ENCODE measurements at regions not wholly inside any gene's neighbourhood (a gene's known extent, or its start where the extent isn't known, plus 50 kb on each side); places are given as distances from the start of the nearest gene placed in this dataset.
"Not testable (repeated sequence)": the region's sequence is repeated elsewhere in the genome, so short reads cannot be mapped to it uniquely, and the experiment has no call there.

- no peak overlapping the region for H3K27ac ChIP-seq
- H3K27me3 ChIP-seq: no peaks in the 10 kb centered on the region
- H3K9me3 ChIP-seq (replicated peaks): no peaks in the 10 kb centered on the region
- H3K36me3 ChIP-seq: no peaks in the 10 kb centered on the region
- peaks cover 23% of the 10 kb centered on the region for H3K4me1 ChIP-seq
- no peak overlapping the region for H3K4me3 ChIP-seq
- DNase-seq: no peak
Observed at GRCh38 chr5:89065919-89066318, 182.9 kb upstream of the MEF2C start.

- Histone ChIP-seq H3K36me3 (no peaks in the 10 kb centered on the region), H3K9me3 (replicated peaks) (no peaks in the 10 kb centered on the region), H3K4me1 (peaks cover 11% of the 10 kb centered on the region), H3K27ac (no peak overlapping the region), H3K4me3 (no peak overlapping the region), H3K27me3 (no peaks in the 10 kb centered on the region)
- no peak for DNase-seq
Observed at GRCh38 chr5:89064736-89065135, 181.8 kb upstream of the MEF2C start.

GRCh38 chr5:89064054-89064453 is 181.1 kb upstream of the MEF2C start:
- Histone ChIP-seq H3K27ac (no peak overlapping the region), H3K9me3 (replicated peaks) (no peaks in the 10 kb centered on the region), H3K27me3 (no peaks in the 10 kb centered on the region), H3K4me3 (no peak overlapping the region), H3K4me1 (peaks cover 4% of the 10 kb centered on the region), H3K36me3 (no peaks in the 10 kb centered on the region)
- no peak for DNase-seq

GRCh38 chr5:89060768-89061167 is 177.8 kb upstream of the MEF2C start:
- no peaks in the 10 kb centered on the region for H3K9me3 ChIP-seq (replicated peaks)
- no peaks in the 10 kb centered on the region for H3K27me3 ChIP-seq
- H3K27ac ChIP-seq: no peak overlapping the region
- H3K36me3 ChIP-seq: no peaks in the 10 kb centered on the region
- H3K4me3 ChIP-seq: no peak overlapping the region
- no peak for DNase-seq
- H3K4me1 ChIP-seq: 0 out of 2 replicates have a peak, but pooled peaks cover 3% of the 10 kb centered on the region

- no peak overlapping the region for H3K27ac ChIP-seq
- H3K27me3 ChIP-seq: no peaks in the 10 kb centered on the region
- no peak overlapping the region for H3K4me3 ChIP-seq
- no peaks in the 10 kb centered on the region for H3K36me3 ChIP-seq
- no peaks in the 10 kb centered on the region; the same call in 1 of the 2 replicates for H3K4me1 ChIP-seq
- H3K9me3 ChIP-seq (replicated peaks): no peaks in the 10 kb centered on the region
- DNase-seq: no peak
Observed at GRCh38 chr5:89059274-89059673, 176.3 kb upstream of the MEF2C start.

GRCh38 chr5:89055695-89056085 is 172.7 kb upstream of the MEF2C start:
- no peaks in the 10 kb centered on the region for H3K36me3 ChIP-seq
- H3K27me3 ChIP-seq: no peaks in the 10 kb centered on the region
- no peaks in the 10 kb centered on the region; the same call in 1 of the 2 replicates for H3K4me1 ChIP-seq
- H3K4me3 ChIP-seq: no peak overlapping the region
- H3K27ac ChIP-seq: no peak overlapping the region
- no peak for DNase-seq
- no peaks in the 10 kb centered on the region for H3K9me3 ChIP-seq (replicated peaks)

GRCh38 chr5:89055015-89055694 is 172.2 kb upstream of the MEF2C start:
- DNase-seq: no peak
- no peaks in the 10 kb centered on the region for H3K9me3 ChIP-seq (replicated peaks)
- H3K27ac ChIP-seq: no peak overlapping the region
- H3K36me3 ChIP-seq: no peaks in the 10 kb centered on the region
- no peaks in the 10 kb centered on the region; the same call in 1 of the 2 replicates for H3K4me1 ChIP-seq
- no peak overlapping the region for H3K4me3 ChIP-seq
- H3K27me3 ChIP-seq: no peaks in the 10 kb centered on the region

- Histone ChIP-seq H3K27me3 (no peaks in the 10 kb centered on the region), H3K4me1 (no peaks in the 10 kb centered on the region; the same call in 1 of the 2 replicates), H3K27ac (no peak overlapping the region), H3K9me3 (replicated peaks) (no peaks in the 10 kb centered on the region; the same call in 1 of the 2 replicates), H3K36me3 (no peaks in the 10 kb centered on the region), H3K4me3 (no peak overlapping the region)
- DNase-seq: no peak
Observed at GRCh38 chr5:89053547-89053946, 170.6 kb upstream of the MEF2C start.

- not testable (repeated sequence) for H3K4me3 ChIP-seq; H3K27ac ChIP-seq; H3K36me3 ChIP-seq; H3K4me1 ChIP-seq; DNase-seq; H3K27me3 ChIP-seq; H3K9me3 ChIP-seq (replicated peaks)
Observed at GRCh38 chr5:89050062-89050461, 167.1 kb upstream of the MEF2C start.

- Histone ChIP-seq H3K4me1 (peaks cover 12% of the 10 kb centered on the region; the same call in 1 of the 2 replicates), H3K36me3 (no peaks in the 10 kb centered on the region), H3K27ac (no peak overlapping the region), H3K9me3 (replicated peaks) (no peaks in the 10 kb centered on the region; the same call in 1 of the 2 replicates), H3K27me3 (no peaks in the 10 kb centered on the region), H3K4me3 (no peak overlapping the region)
- DNase-seq: no peak
Observed at GRCh38 chr5:89047571-89047970, 164.6 kb upstream of the MEF2C start.

GRCh38 chr5:89045216-89045615 is 162.2 kb upstream of the MEF2C start:
- no peaks in the 10 kb centered on the region; the same call in 1 of the 2 replicates for H3K9me3 ChIP-seq (replicated peaks)
- peaks cover 14% of the 10 kb centered on the region; the same call in 1 of the 2 replicates for H3K4me1 ChIP-seq
- H3K4me3 ChIP-seq: no peak overlapping the region
- no peaks in the 10 kb centered on the region for H3K27me3 ChIP-seq
- no peaks in the 10 kb centered on the region for H3K36me3 ChIP-seq
- DNase-seq: no peak
- H3K27ac ChIP-seq: no peak overlapping the region

- no peak overlapping the region for H3K27ac ChIP-seq
- peaks cover 14% of the 10 kb centered on the region; the same call in 1 of the 2 replicates for H3K4me1 ChIP-seq
- peak; percentile 48 to 49 for DNase-seq
- no peaks in the 10 kb centered on the region for H3K36me3 ChIP-seq
- no peak overlapping the region for H3K4me3 ChIP-seq
- no peaks in the 10 kb centered on the region for H3K27me3 ChIP-seq
- no peaks in the 10 kb centered on the region; the same call in 1 of the 2 replicates for H3K9me3 ChIP-seq (replicated peaks)
Observed at GRCh38 chr5:89044674-89045200, 161.8 kb upstream of the MEF2C start.

GRCh38 chr5:89043676-89044075 is 160.7 kb upstream of the MEF2C start:
- DNase-seq: peak in 1 of 2 experiments; percentile 22

GRCh38 chr5:89042746-89043145 is 159.8 kb upstream of the MEF2C start:
- Histone ChIP-seq H3K9me3 (replicated peaks) (no peaks in the 10 kb centered on the region; the same call in 1 of the 2 replicates), H3K4me1 (peaks cover 14% of the 10 kb centered on the region; the same call in 1 of the 2 replicates), H3K27ac (no peak overlapping the region), H3K27me3 (no peaks in the 10 kb centered on the region), H3K36me3 (no peaks in the 10 kb centered on the region), H3K4me3 (no peak overlapping the region)
- no peak for DNase-seq

More at GRCh38 chr5:89043676-89044075, 160.7 kb upstream of the MEF2C start:
- H3K27me3 ChIP-seq: no peaks in the 10 kb centered on the region
- no peak overlapping the region for H3K27ac ChIP-seq
- no peaks in the 10 kb centered on the region; the same call in 1 of the 2 replicates for H3K9me3 ChIP-seq (replicated peaks)
- H3K4me1 ChIP-seq: peaks cover 14% of the 10 kb centered on the region; the same call in 1 of the 2 replicates
- no peaks in the 10 kb centered on the region for H3K36me3 ChIP-seq
- no peak overlapping the region for H3K4me3 ChIP-seq

- H3K27me3 ChIP-seq: no peaks in the 10 kb centered on the region
- DNase-seq: no peak
- H3K4me1 ChIP-seq: peaks cover 14% of the 10 kb centered on the region; the same call in 1 of the 2 replicates
- H3K4me3 ChIP-seq: no peak overlapping the region
- no peaks in the 10 kb centered on the region; the same call in 1 of the 2 replicates for H3K9me3 ChIP-seq (replicated peaks)
- H3K27ac ChIP-seq: no peak overlapping the region
- H3K36me3 ChIP-seq: no peaks in the 10 kb centered on the region
Observed at GRCh38 chr5:89041976-89042375, 159.0 kb upstream of the MEF2C start.
